Smooth muscle cell (in vitro differentiated cells): ENCODE measurements at regions not wholly inside any gene's neighbourhood (a gene's known extent, or its start where the extent isn't known, plus 50 kb on each side); places are given as distances from the start of the nearest gene placed in this dataset.

Experiments used
- DNase-seq: peaks from one replicate; lab custom pipeline; 2025; ENCODE audit not compliant: unreplicated experiment; lab: John Stamatoyannopoulos, UW
- H2AFZ ChIP-seq: fragments of 200-600 bp; sonication (generic); 2 replicates; pipeline ENCODE4 v1.6.0; 2016; ENCODE audit warnings: antibody characterized with exemption, low read depth, mild to moderate bottlenecking
- H3F3A ChIP-seq: fragments of 200-600 bp; sonication (generic); 2 replicates; pipeline ENCODE4 v1.6.0; 2017; ENCODE audit warnings: antibody characterized with exemption, low read depth
- H3K27ac ChIP-seq: fragments of 200-600 bp; sonication (generic); 2 replicates; pipeline ENCODE4 v1.5.1; 2016; ENCODE audit warnings: low read depth, mild to moderate bottlenecking
- H3K27me3 ChIP-seq: fragments of 200-600 bp; sonication (generic); 2 replicates; pipeline ENCODE4 v1.6.1; 2016; ENCODE audit warnings: low read depth, mild to moderate bottlenecking
- H3K36me3 ChIP-seq: fragments of 200-600 bp; sonication (generic); 2 replicates; pipeline ENCODE4 v1.5.1; 2016; ENCODE audit warnings: low read depth
- H3K4me1 ChIP-seq: fragments of 200-600 bp; sonication (generic); 2 replicates; pipeline ENCODE4 v1.5.1; 2016; ENCODE audit warnings: low read depth
- H3K4me2 ChIP-seq: fragments of 200-600 bp; sonication (generic); 2 replicates; pipeline ENCODE4 v1.6.0; 2016; ENCODE audit warnings: mild to moderate bottlenecking
- H3K4me3 ChIP-seq: fragments of 200-600 bp; sonication (generic); 2 replicates; pipeline ENCODE4 v1.5.1; 2016; ENCODE audit warnings: mild to moderate bottlenecking
- H3K79me2 ChIP-seq: fragments of 200-600 bp; sonication (generic); 2 replicates; pipeline ENCODE4 v1.6.0; 2016; ENCODE audit warnings: low read depth, mild to moderate bottlenecking
- H3K9ac ChIP-seq: fragments of 200-600 bp; sonication (generic); 2 replicates; pipeline ENCODE4 v1.6.0; 2016; ENCODE audit warnings: low read depth
- H3K9me3 ChIP-seq: fragments of 200-600 bp; sonication (generic); replicated peaks from 2 replicates; pipeline ENCODE4 v1.5.1; 2016; ENCODE audit warnings: low read depth
- H4K20me1 ChIP-seq: fragments of 200-600 bp; sonication (generic); 2 replicates; pipeline ENCODE4 v1.6.0; 2016; ENCODE audit warnings: low read depth
- WGBS: methylation state at CpG from one replicate; pipeline ENCODE4 v1.1.7; 2016; ENCODE audit warnings: low lambda C conversion rate; 5-methylcytosine and 5-hydroxymethylcytosine counted together
- TF ChIP-seq, protein P1 (sequence below): fragments of 200-600 bp; sonication (generic); IDR thresholded peaks from 2 replicates; pipeline ENCODE4 v1.5.1; 2017; ENCODE audit warnings: borderline replicate concordance, mild to moderate bottlenecking, antibody characterized with exemption; ENCODE audit not compliant: insufficient read depth, poor library complexity, severe bottlenecking

DNA sequence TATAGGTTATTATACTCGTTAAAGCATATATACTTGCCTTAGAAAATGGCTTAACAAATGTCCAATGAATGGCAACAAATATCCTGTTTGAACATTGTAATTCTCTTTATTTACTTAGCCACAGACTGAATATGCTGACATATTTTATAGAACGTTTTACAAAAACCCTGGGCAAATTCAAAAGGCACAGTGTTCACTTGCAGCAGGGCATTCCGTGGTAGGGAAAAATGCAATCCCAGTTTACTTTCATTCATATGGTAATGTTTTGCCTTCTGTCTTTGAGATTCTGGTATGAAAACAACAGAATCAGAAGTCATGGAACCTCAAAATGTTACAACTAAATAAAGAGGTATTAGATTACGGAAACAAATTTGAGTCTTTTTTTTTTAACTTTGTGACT is 56.2 kb upstream of the MYCBP2 start:
- no peak overlapping the region for H2AFZ ChIP-seq
- H3K36me3 ChIP-seq = no peaks in the 10 kb centered on the region
- TF ChIP-seq, protein P1, sequence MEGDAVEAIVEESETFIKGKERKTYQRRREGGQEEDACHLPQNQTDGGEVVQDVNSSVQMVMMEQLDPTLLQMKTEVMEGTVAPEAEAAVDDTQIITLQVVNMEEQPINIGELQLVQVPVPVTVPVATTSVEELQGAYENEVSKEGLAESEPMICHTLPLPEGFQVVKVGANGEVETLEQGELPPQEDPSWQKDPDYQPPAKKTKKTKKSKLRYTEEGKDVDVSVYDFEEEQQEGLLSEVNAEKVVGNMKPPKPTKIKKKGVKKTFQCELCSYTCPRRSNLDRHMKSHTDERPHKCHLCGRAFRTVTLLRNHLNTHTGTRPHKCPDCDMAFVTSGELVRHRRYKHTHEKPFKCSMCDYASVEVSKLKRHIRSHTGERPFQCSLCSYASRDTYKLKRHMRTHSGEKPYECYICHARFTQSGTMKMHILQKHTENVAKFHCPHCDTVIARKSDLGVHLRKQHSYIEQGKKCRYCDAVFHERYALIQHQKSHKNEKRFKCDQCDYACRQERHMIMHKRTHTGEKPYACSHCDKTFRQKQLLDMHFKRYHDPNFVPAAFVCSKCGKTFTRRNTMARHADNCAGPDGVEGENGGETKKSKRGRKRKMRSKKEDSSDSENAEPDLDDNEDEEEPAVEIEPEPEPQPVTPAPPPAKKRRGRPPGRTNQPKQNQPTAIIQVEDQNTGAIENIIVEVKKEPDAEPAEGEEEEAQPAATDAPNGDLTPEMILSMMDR = no peak
- no peaks in the 10 kb centered on the region for H3K79me2 ChIP-seq
- H3F3A ChIP-seq = no peaks in the 10 kb centered on the region
- H3K27me3 ChIP-seq = no peaks in the 10 kb centered on the region
- WGBS = 60% methylated on average over 4 of the region's 4 CpGs
- DNase-seq = no peak
- H3K4me2 ChIP-seq = no peak overlapping the region
- H4K20me1 ChIP-seq = no peaks in the 10 kb centered on the region
- H3K4me3 ChIP-seq = no peak overlapping the region
- H3K27ac ChIP-seq = no peak overlapping the region
- no peaks in the 10 kb centered on the region for H3K4me1 ChIP-seq
- no peaks in the 10 kb centered on the region for H3K9me3 ChIP-seq
- no peak overlapping the region for H3K9ac ChIP-seq

DNA sequence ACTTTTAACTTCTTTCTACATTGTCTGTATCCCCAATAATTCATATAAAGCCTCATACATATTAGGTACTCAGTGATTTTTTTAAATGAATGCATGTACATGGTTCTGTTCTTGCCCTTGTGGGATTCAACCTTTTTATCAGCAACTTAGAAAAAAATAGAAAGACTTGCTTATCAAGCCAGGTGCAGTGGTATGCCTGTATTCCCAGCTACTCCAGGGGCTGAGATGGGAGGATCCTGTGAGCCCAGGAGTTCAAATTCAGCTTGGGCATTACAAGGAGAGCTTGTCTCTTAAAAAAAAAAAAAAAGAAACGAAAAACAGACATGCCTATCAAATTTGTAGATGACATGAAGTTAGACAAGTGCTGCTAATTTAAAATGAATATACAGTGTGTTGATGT is 54.2 kb upstream of the MYCBP2 start:
- no peaks in the 10 kb centered on the region for H3K27me3 ChIP-seq
- H3K4me3 ChIP-seq = no peak overlapping the region

DNA sequence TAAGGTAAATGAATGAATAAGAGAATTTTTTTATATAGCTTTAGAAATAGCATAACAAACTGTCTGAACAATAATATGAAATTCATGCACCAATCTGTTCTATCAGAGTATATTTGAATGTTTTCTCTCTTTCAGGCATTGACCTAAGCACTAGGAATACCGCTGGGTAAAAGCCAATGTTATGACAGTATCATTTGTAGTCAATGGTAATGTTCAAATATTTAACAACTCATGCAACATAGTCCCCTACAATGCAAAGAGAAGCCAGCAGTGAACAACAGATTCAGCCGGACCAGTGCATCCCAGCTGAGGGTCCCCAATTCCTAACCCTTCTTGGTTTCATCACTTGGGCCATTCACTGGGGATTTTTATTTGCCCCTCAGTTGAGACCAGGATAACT is 52.6 kb upstream of the MYCBP2 start:
- Histone ChIP-seq H3K27me3 (no peaks in the 10 kb centered on the region), H3K9me3 (no peaks in the 10 kb centered on the region), H3K27ac (no peak overlapping the region), H3K4me1 (no peaks in the 10 kb centered on the region), H3K4me3 (no peak overlapping the region), H3K79me2 (no peaks in the 10 kb centered on the region), H3K36me3 (no peaks in the 10 kb centered on the region), H3K4me2 (no peak overlapping the region), H3F3A (no peaks in the 10 kb centered on the region), H4K20me1 (no peaks in the 10 kb centered on the region), H2AFZ (no peak overlapping the region), H3K9ac (no peak overlapping the region)
- TF ChIP-seq, protein P1 = no peak
- no peak for DNase-seq
- WGBS = 97% methylated on average over 2 of the region's 2 CpGs

More for the DNA sequence above, 54.2 kb upstream of the MYCBP2 start:
- no peaks in the 10 kb centered on the region for H3K9me3 ChIP-seq
- H3K4me1 ChIP-seq = no peaks in the 10 kb centered on the region
- H3K9ac ChIP-seq = no peak overlapping the region
- WGBS = 85% methylated on average over 1 of the region's 1 CpG
- H3K79me2 ChIP-seq = no peaks in the 10 kb centered on the region
- H3K36me3 ChIP-seq = no peaks in the 10 kb centered on the region
- H2AFZ ChIP-seq = no peak overlapping the region
- no peaks in the 10 kb centered on the region for H4K20me1 ChIP-seq
- no peak overlapping the region for H3K27ac ChIP-seq
- H3F3A ChIP-seq = no peaks in the 10 kb centered on the region
- TF ChIP-seq, protein P1 = no peak
- DNase-seq = no peak
- H3K4me2 ChIP-seq = no peak overlapping the region

DNA sequence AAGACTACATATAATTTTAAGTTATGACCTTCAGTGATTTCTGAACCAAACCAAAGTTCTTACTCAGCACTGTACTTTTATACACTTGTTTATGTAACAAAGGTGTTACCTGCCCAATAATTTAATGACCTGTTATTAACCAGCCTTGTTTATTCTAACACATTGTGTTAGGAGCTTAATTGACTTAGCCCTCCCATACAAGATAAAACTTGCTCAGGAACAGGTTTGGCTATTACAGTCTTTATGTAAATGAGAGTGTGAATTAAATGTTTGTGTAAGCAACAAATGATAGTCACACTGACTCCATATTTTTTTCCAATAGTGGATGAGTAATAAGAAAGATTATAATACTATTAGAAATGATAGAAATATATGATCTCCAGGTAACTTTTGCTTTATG is 51.8 kb upstream of the MYCBP2 start:
- no peaks in the 10 kb centered on the region for H3K4me1 ChIP-seq
- H3K27me3 ChIP-seq = no peaks in the 10 kb centered on the region

More for the DNA sequence above, 51.8 kb upstream of the MYCBP2 start:
- H3K27ac ChIP-seq = no peak overlapping the region
- no peaks in the 10 kb centered on the region for H3F3A ChIP-seq
- H3K36me3 ChIP-seq = no peaks in the 10 kb centered on the region
- TF ChIP-seq, protein P1 = no peak
- H4K20me1 ChIP-seq = no peaks in the 10 kb centered on the region
- no peaks in the 10 kb centered on the region for H3K9me3 ChIP-seq
- no peaks in the 10 kb centered on the region for H3K79me2 ChIP-seq
- H3K9ac ChIP-seq = no peak overlapping the region
- no peak overlapping the region for H2AFZ ChIP-seq
- H3K4me2 ChIP-seq = no peak overlapping the region
- DNase-seq = no peak
- H3K4me3 ChIP-seq = no peak overlapping the region
